BE2C (cell line): ENCODE measurements at regions not wholly inside any gene's neighbourhood (a gene's known extent, or its start where the extent isn't known, plus 50 kb on each side); places are given as distances from the start of the nearest gene placed in this dataset.
"Not testable (repeated sequence)": the region's sequence is repeated elsewhere in the genome, so short reads cannot be mapped to it uniquely, and the experiment has no call there.

Experiments
- DNase-seq: peaks from one replicate; pipeline ENCODE4 v3.0.0-alpha.2; 2020
- H3K27me3 ChIP-seq: fragments of 250-450 bp; sonication (Bioruptor Pico); 2 replicates; pipeline ENCODE4 v1.5.1; 2020; ENCODE audit warnings: mild to moderate bottlenecking
- H3K36me3 ChIP-seq: fragments of 250-450 bp; sonication (Bioruptor Pico); 2 replicates; pipeline ENCODE4 v1.5.1; 2020; ENCODE audit warnings: mild to moderate bottlenecking
- H3K4me1 ChIP-seq: fragments of 250-450 bp; sonication (Bioruptor Pico); 2 replicates; pipeline ENCODE4 v1.5.1; 2020
- H3K4me3 ChIP-seq: 2 replicates; pipeline ENCODE4 v1.5.1; 2011; ENCODE audit warnings: low read depth, low read length
- H3K9me3 ChIP-seq: fragments of 250-450 bp; sonication (Bioruptor Pico); 2 replicates; pipeline ENCODE4 v1.5.1; 2020
- TF ChIP-seq, protein P1 (sequence below): IDR thresholded peaks from 2 replicates; pipeline ENCODE4 v1.5.1; 2012; ENCODE audit warnings: mild to moderate bottlenecking, low read depth, low read length

DNA sequence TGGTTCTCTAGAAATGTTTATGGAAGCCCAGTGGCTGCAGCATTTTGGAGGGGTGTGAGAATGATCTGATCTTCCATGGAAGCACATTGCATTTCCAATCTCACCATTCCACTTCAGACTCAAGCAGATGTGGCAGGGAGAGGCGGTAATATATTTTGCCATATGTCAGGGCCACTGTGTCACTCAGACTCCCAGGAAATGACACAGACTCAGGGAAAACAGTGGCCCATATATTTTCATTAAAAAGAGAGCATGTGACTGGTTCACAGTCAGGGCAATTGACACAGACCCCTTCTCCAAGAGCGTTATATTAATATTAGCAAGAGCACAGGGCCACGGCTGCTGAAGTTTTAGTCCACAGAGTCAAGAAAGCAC, 149.3 kb upstream of the NRP1 start:
- Histone ChIP-seq H3K4me1 (no peaks in the 10 kb centered on the region), H3K4me3 (no peak overlapping the region), H3K36me3 (no peaks in the 10 kb centered on the region), H3K27me3 (no peaks in the 10 kb centered on the region), H3K9me3 (no peaks in the 10 kb centered on the region)
- TF ChIP-seq, protein P1, sequence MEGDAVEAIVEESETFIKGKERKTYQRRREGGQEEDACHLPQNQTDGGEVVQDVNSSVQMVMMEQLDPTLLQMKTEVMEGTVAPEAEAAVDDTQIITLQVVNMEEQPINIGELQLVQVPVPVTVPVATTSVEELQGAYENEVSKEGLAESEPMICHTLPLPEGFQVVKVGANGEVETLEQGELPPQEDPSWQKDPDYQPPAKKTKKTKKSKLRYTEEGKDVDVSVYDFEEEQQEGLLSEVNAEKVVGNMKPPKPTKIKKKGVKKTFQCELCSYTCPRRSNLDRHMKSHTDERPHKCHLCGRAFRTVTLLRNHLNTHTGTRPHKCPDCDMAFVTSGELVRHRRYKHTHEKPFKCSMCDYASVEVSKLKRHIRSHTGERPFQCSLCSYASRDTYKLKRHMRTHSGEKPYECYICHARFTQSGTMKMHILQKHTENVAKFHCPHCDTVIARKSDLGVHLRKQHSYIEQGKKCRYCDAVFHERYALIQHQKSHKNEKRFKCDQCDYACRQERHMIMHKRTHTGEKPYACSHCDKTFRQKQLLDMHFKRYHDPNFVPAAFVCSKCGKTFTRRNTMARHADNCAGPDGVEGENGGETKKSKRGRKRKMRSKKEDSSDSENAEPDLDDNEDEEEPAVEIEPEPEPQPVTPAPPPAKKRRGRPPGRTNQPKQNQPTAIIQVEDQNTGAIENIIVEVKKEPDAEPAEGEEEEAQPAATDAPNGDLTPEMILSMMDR, result no peak
- no peak for DNase-seq

- no peak overlapping the region for H3K4me3 ChIP-seq
- no peak for DNase-seq
- no peaks in the 10 kb centered on the region for H3K9me3 ChIP-seq
- H3K4me1 ChIP-seq, result no peaks in the 10 kb centered on the region
- TF ChIP-seq, protein P1, result no peak
- no peaks in the 10 kb centered on the region for H3K36me3 ChIP-seq
- no peaks in the 10 kb centered on the region for H3K27me3 ChIP-seq
Observed at GRCh38 chr10:33483124-33483815, 148.8 kb upstream of the NRP1 start.

GRCh38 chr10:33482486-33482885, 148.0 kb upstream of the NRP1 start:
- Histone ChIP-seq H3K4me3 (no peak overlapping the region), H3K36me3 (no peaks in the 10 kb centered on the region), H3K4me1 (peaks cover 2% of the 10 kb centered on the region), H3K9me3 (no peaks in the 10 kb centered on the region), H3K27me3 (no peaks in the 10 kb centered on the region)
- TF ChIP-seq, protein P1, result no peak
- no peak for DNase-seq

GRCh38 chr10:33481184-33481583, 146.7 kb upstream of the NRP1 start:
- DNase-seq, result no peak
- Histone ChIP-seq H3K9me3 (no peaks in the 10 kb centered on the region), H3K4me3 (no peak overlapping the region), H3K27me3 (no peaks in the 10 kb centered on the region), H3K4me1 (peaks cover 12% of the 10 kb centered on the region), H3K36me3 (no peaks in the 10 kb centered on the region)
- TF ChIP-seq, protein P1, result no peak

- not testable (repeated sequence) for H3K27me3 ChIP-seq, H3K36me3 ChIP-seq, H3K4me3 ChIP-seq, H3K9me3 ChIP-seq, DNase-seq
- peaks cover 12% of the 10 kb centered on the region for H3K4me1 ChIP-seq
Observed at GRCh38 chr10:33480417-33480816, 145.9 kb upstream of the NRP1 start.

- TF ChIP-seq, protein P1, result no peak
- Histone ChIP-seq H3K27me3 (no peaks in the 10 kb centered on the region), H3K36me3 (no peaks in the 10 kb centered on the region), H3K9me3 (no peaks in the 10 kb centered on the region), H3K4me1 (peaks cover 12% of the 10 kb centered on the region), H3K4me3 (no peak overlapping the region)
- no peak for DNase-seq
Observed at GRCh38 chr10:33478675-33479125, 144.2 kb upstream of the NRP1 start.
